GM18861 (cell line): ENCODE measurements at regions not wholly inside any gene's neighbourhood (a gene's known extent, or its start where the extent isn't known, plus 50 kb on each side); places are given as distances from the start of the nearest gene placed in this dataset.
"Not testable (repeated sequence)": the region's sequence is repeated elsewhere in the genome, so short reads cannot be mapped to it uniquely, and the experiment has no call there.

Experiments used
- ATAC-seq: cut with Tn5 transposase; IDR thresholded peaks from one replicate; pipeline ENCODE4 v1.9.1; 2021; ENCODE audit not compliant: unreplicated experiment

- no peak for ATAC-seq
Measured at GRCh38 chr11:115605871-115606497, 101.8 kb upstream of the CADM1 start.

GRCh38 chr11:115605397-115605796, 101.2 kb upstream of the CADM1 start:
- ATAC-seq = not testable (repeated sequence)

GRCh38 chr11:115599125-115599524, 94.9 kb upstream of the CADM1 start:
- no peak for ATAC-seq

- ATAC-seq = no peak
Measured at GRCh38 chr11:115598257-115598901, 94.2 kb upstream of the CADM1 start.

- no peak for ATAC-seq
Measured at GRCh38 chr11:115591380-115591779, 87.2 kb upstream of the CADM1 start.

- ATAC-seq = no peak
Measured at GRCh38 chr11:115590254-115590653, 86.0 kb upstream of the CADM1 start.

- ATAC-seq = no peak
Measured at GRCh38 chr11:115587718-115588342, 83.6 kb upstream of the CADM1 start.

- ATAC-seq = no peak
Measured at GRCh38 chr11:115585361-115586024, 81.3 kb upstream of the CADM1 start.

- ATAC-seq = no peak
Measured at GRCh38 chr11:115581871-115582639, 77.8 kb upstream of the CADM1 start.

GRCh38 chr11:115580927-115581680, 76.9 kb upstream of the CADM1 start:
- ATAC-seq = no peak

- ATAC-seq = no peak
Measured at GRCh38 chr11:115580416-115580815, 76.2 kb upstream of the CADM1 start.

GRCh38 chr11:115579181-115579825, 75.1 kb upstream of the CADM1 start:
- no peak for ATAC-seq

- no peak for ATAC-seq
Measured at GRCh38 chr11:115578275-115578674, 74.1 kb upstream of the CADM1 start.

- ATAC-seq = no peak
Measured at GRCh38 chr11:115577701-115578100, 73.5 kb upstream of the CADM1 start.

- no peak for ATAC-seq
Measured at GRCh38 chr11:115576606-115577380, 72.6 kb upstream of the CADM1 start.

GRCh38 chr11:115572551-115572950, 68.3 kb upstream of the CADM1 start:
- no peak for ATAC-seq

GRCh38 chr11:115566180-115566764, 62.1 kb upstream of the CADM1 start:
- no peak for ATAC-seq

GRCh38 chr11:115564851-115565250, 60.6 kb upstream of the CADM1 start:
- no peak for ATAC-seq

- ATAC-seq = no peak
Measured at GRCh38 chr11:115561116-115561515, 56.9 kb upstream of the CADM1 start.
